Endometrium (tissue), 2 donors: ENCODE measurements at regions not wholly inside any gene's neighbourhood (a gene's known extent, or its start where the extent isn't known, plus 50 kb on each side); places are given as distances from the start of the nearest gene placed in this dataset.
"Not testable (repeated sequence)": the region's sequence is repeated elsewhere in the genome, so short reads cannot be mapped to it uniquely, and the experiment has no call there.

Experiments
- FAIRE-seq: peaks from 2 replicates; lab custom pipeline; 2012; peaks lifted over from hg19 to GRCh38; lab: Jason Lieb, UNC
- donor health status: control.
- donor health status: control.

GRCh38 chr2:67195327-67195726 lies 201.8 kb upstream of the ETAA1 start:
- not testable (repeated sequence) for FAIRE-seq

DNA sequence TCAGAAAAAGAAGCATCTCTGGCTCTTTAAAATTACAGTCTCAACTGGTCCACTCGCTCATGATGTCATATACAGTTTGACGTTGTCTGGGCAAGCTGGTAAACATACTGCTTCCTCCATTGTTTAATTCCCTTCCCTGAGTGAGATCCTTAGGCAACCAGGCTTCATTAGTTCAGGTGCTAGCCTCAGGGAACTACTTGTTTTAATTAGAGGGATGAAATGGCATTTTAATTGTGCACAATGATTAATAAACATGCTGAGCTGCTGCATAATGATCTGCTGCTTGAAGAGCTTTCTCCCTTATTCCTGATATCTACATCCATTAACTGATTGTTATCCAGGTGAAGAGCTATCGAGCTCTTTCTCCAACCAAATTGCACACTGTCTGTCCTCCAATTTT lies 195.6 kb upstream of the ETAA1 start:
- FAIRE-seq, result no peak

GRCh38 chr2:67204349-67204748 lies 192.8 kb upstream of the ETAA1 start:
- FAIRE-seq, result no peak

DNA sequence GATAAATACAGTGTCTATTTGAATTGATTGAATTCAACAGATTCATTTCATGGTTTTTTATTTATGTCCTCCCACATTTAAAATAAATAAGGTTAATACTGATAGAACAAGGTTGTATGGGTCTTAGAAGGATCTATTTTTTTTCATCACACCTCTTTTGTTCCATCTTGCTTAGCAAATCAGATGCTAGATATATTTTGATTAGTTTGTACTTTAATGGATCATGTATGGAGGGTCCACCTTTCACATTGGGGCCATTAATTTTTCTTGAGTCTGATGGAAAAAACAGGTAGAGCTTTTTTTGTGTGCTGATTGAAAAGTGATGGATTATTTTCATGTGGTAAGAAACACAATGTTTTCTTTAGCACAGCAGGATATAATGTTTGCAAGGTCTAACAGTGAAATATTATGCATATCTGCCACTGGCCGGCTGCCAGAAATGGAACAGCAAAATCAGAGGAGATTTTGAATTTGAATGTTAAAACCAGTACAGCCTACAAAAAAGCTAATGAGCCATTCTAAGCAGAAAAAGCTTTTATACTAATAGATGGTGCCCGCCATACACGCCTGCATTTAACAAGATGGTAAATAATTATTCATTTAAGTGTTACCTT lies 188.1 kb upstream of the ETAA1 start:
- FAIRE-seq, result no peak

DNA sequence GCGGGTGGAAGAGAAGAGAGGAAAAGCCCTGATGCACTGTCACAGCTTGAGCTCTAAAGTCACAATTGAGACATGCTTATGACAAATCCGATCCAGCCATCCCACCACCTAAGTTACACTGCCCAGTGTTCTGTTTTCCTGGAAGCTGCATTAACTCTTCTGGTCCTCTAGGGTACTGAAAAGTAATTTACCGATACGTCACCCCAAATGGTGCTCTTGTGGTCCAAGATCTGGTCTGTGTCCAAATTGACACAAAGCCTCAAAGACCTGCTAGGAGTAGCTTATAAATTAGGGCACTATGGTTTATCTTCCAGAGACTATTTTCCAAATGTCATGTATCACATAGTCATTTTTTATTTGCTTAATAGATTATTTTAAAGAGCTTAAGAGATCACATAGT lies 186.7 kb upstream of the ETAA1 start:
- FAIRE-seq, result no peak

GRCh38 chr2:67212203-67212602 lies 184.9 kb upstream of the ETAA1 start:
- FAIRE-seq, result no peak

DNA sequence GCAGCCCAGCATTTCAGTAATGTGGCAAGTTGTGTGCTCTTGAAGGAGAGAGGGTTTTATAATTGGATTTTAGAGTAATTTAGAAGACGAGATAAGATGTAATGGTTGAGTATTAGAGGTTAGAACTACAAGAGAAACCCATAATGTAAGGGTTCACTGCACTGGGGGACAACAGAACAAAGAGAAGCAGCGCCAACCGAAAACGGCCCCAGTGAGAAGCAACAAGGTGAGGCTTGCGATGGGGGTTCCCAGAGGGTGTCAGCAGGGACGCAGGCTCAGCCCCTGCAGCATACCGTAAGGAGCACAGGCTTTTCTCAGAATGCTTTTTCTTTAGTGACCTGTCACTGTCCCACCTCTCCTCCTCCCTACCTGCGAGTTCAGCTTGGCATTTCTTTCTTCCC lies 183.9 kb upstream of the ETAA1 start:
- FAIRE-seq, result no peak

- no peak for FAIRE-seq
Measured at GRCh38 chr2:67213677-67214402, 183.3 kb upstream of the ETAA1 start.

- no peak for FAIRE-seq
Measured at GRCh38 chr2:67214585-67215185, 182.4 kb upstream of the ETAA1 start.

DNA sequence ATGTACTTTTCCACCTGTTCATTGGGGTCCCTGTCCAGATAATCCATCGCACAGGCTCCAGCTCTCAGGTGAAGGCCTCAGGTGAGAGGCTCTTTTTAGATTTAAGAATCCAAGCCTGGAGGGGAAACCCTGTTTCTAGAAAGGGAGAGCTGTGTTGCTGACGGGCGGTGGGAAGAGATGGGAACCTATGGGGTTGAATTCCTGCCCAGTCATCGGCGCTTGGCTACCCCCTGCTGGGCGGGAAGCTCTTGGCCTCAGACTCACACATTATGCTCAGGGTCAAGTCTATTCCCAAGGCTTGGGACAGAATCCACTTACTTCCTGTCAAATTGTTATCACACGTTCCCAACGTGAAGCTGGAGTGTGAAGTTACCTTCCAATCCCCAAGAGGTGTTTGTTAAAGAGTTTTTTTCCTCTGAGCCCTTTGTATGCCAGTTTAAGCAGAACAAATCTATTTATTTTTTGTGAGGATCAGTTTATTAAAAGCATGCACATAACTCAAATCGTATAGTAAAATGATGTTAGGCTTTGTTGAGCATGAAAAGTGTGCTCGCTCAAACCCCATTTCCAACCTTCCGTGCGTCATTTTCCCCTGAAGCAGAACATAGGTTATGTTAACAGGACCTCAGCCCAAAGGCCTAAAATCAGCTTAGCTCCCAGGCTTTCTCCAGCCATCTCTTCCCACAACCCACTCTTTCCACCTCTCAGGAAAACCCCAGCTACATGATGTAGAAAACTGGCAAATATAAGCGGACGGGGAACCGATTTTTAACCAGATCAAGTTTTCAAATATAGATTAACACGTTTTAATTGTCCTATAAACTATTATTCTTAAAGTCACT lies 181.7 kb upstream of the ETAA1 start:
- FAIRE-seq, result no peak

GRCh38 chr2:67216103-67216502 lies 181.0 kb upstream of the ETAA1 start:
- no peak for FAIRE-seq

DNA sequence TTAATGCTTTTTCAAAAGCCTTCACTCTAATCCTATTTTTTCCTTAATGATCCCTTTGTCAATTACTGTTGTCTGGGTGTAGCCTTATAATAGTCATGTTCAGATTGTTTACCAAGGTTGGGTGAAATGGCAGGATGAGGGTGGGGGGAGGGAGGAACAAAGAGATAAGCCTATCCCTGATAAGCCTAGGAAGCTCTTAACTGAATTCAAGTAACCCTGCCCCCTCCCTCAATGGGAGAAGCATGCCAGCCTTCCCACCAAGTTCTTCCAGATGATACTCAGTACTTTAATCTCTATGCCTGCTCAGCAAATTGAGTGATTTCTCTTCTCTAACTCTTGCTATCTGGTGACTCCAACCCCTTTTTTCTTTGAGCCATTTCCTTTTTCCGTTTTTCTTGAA lies 180.3 kb upstream of the ETAA1 start:
- no peak for FAIRE-seq

DNA sequence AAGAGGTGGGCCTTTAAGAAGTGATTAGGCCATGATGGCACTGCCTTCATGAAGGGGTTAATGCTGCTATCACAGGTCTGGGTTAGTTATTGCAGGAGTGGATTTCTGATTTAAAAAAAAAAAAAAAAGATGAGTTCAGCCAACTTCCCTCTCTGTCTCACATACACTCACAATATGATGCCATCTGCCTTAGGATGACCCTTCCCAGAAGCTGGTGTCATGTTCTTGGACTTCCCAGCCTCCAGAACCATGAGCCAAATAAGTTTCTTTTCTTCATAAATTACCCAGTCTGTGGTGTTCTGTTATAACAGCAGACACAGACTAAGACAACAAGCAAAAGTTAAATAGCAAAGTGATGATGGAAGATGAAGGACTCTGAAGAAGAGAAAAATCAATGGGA lies 179.7 kb upstream of the ETAA1 start:
- no peak for FAIRE-seq

DNA sequence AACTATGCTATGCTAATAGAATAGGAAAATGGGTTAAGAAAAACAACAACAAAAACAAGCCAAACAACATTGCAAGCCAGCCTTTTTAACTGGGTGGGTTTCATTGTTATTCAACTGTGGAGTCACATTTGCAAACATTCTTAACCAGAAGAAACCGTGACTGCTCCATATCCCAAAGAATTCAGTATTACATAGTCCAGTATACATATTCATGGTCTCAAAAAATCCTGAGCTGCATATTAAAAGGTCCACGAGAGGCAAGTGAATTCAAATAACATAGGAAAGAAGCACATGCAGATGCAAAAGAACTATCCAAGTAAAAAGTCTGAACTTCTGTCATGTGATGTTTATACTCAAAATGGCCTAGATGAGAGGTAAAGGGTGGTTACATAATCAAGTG lies 179.1 kb upstream of the ETAA1 start:
- FAIRE-seq, result no peak

DNA sequence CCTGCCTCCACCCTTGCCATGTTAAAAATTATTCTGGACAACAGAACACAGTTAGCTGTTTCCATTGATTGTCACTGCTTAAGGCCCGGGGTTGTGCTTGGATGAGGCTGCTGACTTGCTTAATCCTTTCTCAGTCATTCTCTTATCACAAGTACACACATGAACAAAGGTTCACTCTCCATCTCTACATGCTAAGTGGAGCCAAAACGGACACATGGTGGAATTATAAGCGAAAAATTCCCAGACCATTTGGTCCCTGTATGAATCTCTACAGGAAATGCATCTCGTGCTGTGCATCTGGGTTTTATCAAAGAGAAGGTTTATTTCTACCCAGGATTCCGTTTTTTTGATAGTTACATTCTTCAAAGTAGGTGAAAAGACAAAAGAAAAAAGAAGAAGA lies 177.5 kb upstream of the ETAA1 start:
- FAIRE-seq, result no peak

DNA sequence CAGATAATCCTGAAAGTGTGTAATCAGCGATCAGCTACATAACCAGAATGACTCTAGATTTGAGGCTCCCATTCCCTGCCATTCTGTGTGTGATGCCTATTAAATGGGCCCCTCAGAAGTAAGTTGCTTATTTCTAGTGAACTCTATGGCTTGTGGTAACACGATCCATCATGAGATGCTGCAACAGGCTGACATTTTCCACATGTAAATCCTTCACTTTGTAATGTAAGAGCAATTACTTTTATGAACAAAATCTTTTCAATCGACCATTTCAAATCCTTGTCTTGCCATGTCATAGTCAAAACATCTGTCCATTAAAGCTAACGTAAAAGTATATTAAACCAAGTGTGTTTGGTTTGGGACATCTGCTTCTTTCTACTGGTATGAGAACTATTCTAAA lies 175.9 kb upstream of the ETAA1 start:
- FAIRE-seq, result no peak

GRCh38 chr2:67225287-67225973 lies 171.7 kb upstream of the ETAA1 start:
- FAIRE-seq, result no peak

DNA sequence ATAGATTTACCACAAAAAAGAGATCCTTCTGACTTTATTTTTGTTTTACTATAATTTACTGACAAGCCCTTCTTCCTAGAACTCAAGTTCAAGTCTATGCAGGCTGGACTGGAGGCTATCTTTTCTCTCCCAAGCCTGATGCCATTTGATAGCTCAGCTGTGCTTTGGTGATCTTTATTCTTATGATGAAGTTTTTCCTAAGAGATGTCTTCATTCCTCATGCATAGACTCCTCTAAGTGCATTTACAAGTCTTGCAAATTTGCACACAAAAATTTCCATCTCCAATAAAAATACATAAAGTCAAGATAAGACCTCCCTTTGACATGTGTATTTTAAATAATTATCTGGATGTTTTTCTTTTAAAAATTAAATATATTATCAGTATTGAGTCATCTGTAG lies 167.4 kb upstream of the ETAA1 start:
- FAIRE-seq, result no peak

DNA sequence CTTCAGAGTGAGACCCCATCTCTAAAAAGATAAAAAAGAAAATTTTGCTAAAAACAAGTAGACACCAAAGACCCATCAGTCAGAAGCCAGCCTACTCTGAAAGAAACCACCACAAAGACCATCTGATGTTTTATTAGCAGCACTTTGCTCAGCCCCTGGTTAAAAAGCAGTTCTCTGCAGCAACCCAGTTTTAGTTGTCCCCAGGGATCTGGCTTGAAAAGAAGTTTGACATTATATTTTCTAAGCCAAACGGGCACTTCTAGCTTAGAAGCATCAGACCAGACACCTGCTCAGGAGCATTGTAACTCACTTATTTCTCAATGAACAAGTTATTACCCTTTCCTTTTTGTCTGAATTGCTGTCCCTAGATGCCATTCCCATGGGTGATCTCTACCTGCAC lies 164.2 kb upstream of the ETAA1 start:
- FAIRE-seq, result no peak

DNA sequence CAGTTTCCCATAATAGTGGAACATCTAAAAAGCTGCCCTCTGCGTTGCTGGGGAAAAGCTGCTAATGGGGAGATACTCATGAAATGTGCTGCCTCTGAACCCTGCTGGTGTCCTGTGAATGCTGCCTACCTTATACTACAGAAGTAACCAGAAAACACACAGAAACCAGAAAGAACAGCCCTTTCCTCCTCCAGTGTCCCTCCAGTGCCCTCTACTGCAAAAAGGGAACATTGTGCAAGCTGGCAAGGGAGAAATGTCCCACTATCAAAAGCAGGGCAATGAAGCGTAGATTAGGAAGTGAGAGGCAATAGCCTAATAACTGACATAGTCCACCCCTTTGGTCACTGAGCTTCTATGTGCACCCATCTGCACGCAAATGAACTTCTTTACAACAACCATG lies 162.7 kb upstream of the ETAA1 start:
- FAIRE-seq, result no peak

DNA sequence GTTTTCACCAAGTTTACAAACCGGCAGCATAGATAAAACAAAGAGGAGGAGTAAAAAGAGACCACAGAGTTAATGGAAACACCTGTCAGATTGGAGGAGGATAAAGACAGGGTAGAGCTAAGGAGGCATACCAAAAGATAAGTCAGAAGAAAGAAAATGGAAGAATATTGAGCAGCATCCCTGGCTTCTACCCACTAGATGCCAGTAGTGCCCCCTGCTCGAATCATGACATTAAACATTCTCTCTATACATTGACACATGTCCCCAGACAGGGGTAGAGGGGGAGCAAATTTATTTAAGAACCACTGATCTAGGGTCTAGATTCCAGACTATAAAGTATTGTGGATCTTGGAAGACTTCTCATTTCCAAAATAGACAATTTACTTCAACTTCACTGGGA lies 159.8 kb upstream of the ETAA1 start:
- no peak for FAIRE-seq

- FAIRE-seq, result no peak
Measured at GRCh38 chr2:67240507-67240906, 156.6 kb upstream of the ETAA1 start.
